Activated CD8-positive, alpha-beta T cell treated with anti-CD3 and anti-CD28 coated beads for 36 hours (primary cell): ENCODE measurements at regions not wholly inside any gene's neighbourhood (a gene's known extent, or its start where the extent isn't known, plus 50 kb on each side); places are given as distances from the start of the nearest gene placed in this dataset.

Experiments
- ATAC-seq: fragments of 200-7000 bp; cut with Tn5 transposase; one replicate; pipeline ENCODE4 v1.10.0; 2021; ENCODE audit warnings: mild to moderate bottlenecking, moderate library complexity
- CTCF ChIA-PET: fragments of 350-600 bp; sonication (Branson Sonifier 250); formaldehyde crosslinking; loops from one replicate; lab custom pipeline; 2021; ENCODE audit warnings: antibody characterized with exemption; lab: Charles Lee
- POLR2A ChIA-PET: fragments of 350-600 bp; sonication (Branson Sonifier 250); formaldehyde crosslinking; loops from one replicate; lab custom pipeline; 2021; ENCODE audit warnings: antibody characterized with exemption; lab: Charles Lee
- DNase-seq: peaks from one replicate; pipeline ENCODE4 v3.0.0-alpha.2; 2020
- H3K27ac Mint-ChIP-seq: one replicate; pipeline ENCODE4 v1.8.0; 2021; ENCODE audit warnings: mild to moderate bottlenecking, mixed read lengths
- H3K27me3 Mint-ChIP-seq: one replicate; pipeline ENCODE4 v1.8.0; 2021; ENCODE audit warnings: mixed read lengths
- H3K36me3 Mint-ChIP-seq: one replicate; pipeline ENCODE4 v1.8.0; 2021; ENCODE audit warnings: low read depth, mixed read lengths
- H3K4me1 Mint-ChIP-seq: one replicate; pipeline ENCODE4 v1.8.0; 2021; ENCODE audit warnings: low read depth, mixed read lengths
- H3K4me3 Mint-ChIP-seq: one replicate; pipeline ENCODE4 v1.8.0; 2021; ENCODE audit warnings: mild to moderate bottlenecking, moderate library complexity, mixed read lengths
- H3K9me3 Mint-ChIP-seq: one replicate; pipeline ENCODE4 v1.8.0; 2021; ENCODE audit warnings: mixed read lengths
- CTCF ChIP-seq: fragments of 200-600 bp; IDR thresholded peaks from one replicate; pipeline ENCODE4 v1.8.0; 2022; ENCODE audit warnings: antibody characterized with exemption, mild to moderate bottlenecking
- intact Hi-C: fragments of 100-400 bp; cut with micrococcal nuclease; formaldehyde crosslinking; loops from one replicate; pipeline ENCODE4 v1.10.0; 2022

- POLR2A ChIA-PET = no interaction called here
- intact Hi-C loops = loop anchor here (10.0 kb wide), 1 partner anchor 205 kb away; no protein-coding TSS in a partner anchor
- no peak for TF ChIP-seq CTCF
- DNase-seq (no peak), ATAC-seq (no peak)
- Mint-ChIP-seq H3K9me3 (no peaks in the 10 kb centered on the region), H3K27ac (no peak overlapping the region), H3K36me3 (no peaks in the 10 kb centered on the region), H3K4me1 (no peaks in the 10 kb centered on the region), H3K27me3 (no peaks in the 10 kb centered on the region), H3K4me3 (no peak overlapping the region)
- CTCF ChIA-PET = no interaction called here
Measured at GRCh38 chr6:24069526-24069925, 56.5 kb upstream of the NRSN1 start.

- H3K27ac Mint-ChIP-seq = no peak overlapping the region
- DNase-seq = no peak
- H3K27me3 Mint-ChIP-seq = no peaks in the 10 kb centered on the region
- intact Hi-C loops = no loop called here
- H3K36me3 Mint-ChIP-seq = no peaks in the 10 kb centered on the region
- H3K4me3 Mint-ChIP-seq = no peak overlapping the region
- H3K4me1 Mint-ChIP-seq = no peaks in the 10 kb centered on the region
- ATAC-seq = no peak
- POLR2A ChIA-PET = no interaction called here
- TF ChIP-seq CTCF = no peak
- CTCF ChIA-PET = no interaction called here
- H3K9me3 Mint-ChIP-seq = no peaks in the 10 kb centered on the region
Measured at GRCh38 chr6:24072038-24072746, 53.8 kb upstream of the NRSN1 start.

- Mint-ChIP-seq H3K36me3 (no peaks in the 10 kb centered on the region), H3K27ac (no peak overlapping the region), H3K4me3 (no peak overlapping the region), H3K27me3 (no peaks in the 10 kb centered on the region), H3K9me3 (no peaks in the 10 kb centered on the region), H3K4me1 (no peaks in the 10 kb centered on the region)
- ChIA-PET POLR2A (no interaction called here), CTCF (no interaction called here)
- TF ChIP-seq CTCF = no peak
- no peak for DNase-seq
- intact Hi-C loops = no loop called here
- no peak for ATAC-seq
Measured at GRCh38 chr6:24076011-24076410, 50.0 kb upstream of the NRSN1 start.
